ENCODE measurements at regions not wholly inside any gene's neighbourhood (a gene's known extent, or its start where the extent isn't known, plus 50 kb on each side); places are given as distances from the start of the nearest gene placed in this dataset.

GRCh38 chr1:11338284-11338924, 65.4 kb downstream of the UBIAD1 start:
- no peak for DNase-seq

GRCh38 chr1:11339346-11340232, 66.6 kb downstream of the UBIAD1 start:
- DNase-seq, result no peak

- DNase-seq, result no peak
Measured at GRCh38 chr1:11340233-11340632, 67.2 kb downstream of the UBIAD1 start.

- peak; percentile 80 for DNase-seq
Measured at GRCh38 chr1:11341901-11342552, 69.0 kb downstream of the UBIAD1 start.

- peak; percentile 51 for DNase-seq
Measured at GRCh38 chr1:11342621-11343032, 69.6 kb downstream of the UBIAD1 start.

- no peak for DNase-seq
Measured at GRCh38 chr1:11345971-11346715, 73.1 kb downstream of the UBIAD1 start.

- no peak for DNase-seq
Measured at GRCh38 chr1:11350265-11350664, 77.3 kb downstream of the UBIAD1 start.

GRCh38 chr1:11352058-11352715, 79.2 kb downstream of the UBIAD1 start:
- DNase-seq, result no peak

- DNase-seq, result no peak
Measured at GRCh38 chr1:11352816-11353799, 80.1 kb downstream of the UBIAD1 start.

GRCh38 chr1:11354893-11355553, 82.0 kb downstream of the UBIAD1 start:
- DNase-seq, result no peak

- no peak for DNase-seq
Measured at GRCh38 chr1:11355559-11356475, 82.8 kb downstream of the UBIAD1 start.

- no peak for DNase-seq
Measured at GRCh38 chr1:11357276-11357675, 84.3 kb downstream of the UBIAD1 start.

- no peak for DNase-seq
Measured at GRCh38 chr1:11358984-11359383, 86.0 kb downstream of the UBIAD1 start.

GRCh38 chr1:11362547-11363021, 89.6 kb downstream of the UBIAD1 start:
- no peak for DNase-seq

GRCh38 chr1:11364170-11364569, 91.2 kb downstream of the UBIAD1 start:
- DNase-seq, result no peak

- DNase-seq, result no peak
Measured at GRCh38 chr1:11365744-11366387, 92.9 kb downstream of the UBIAD1 start.

- DNase-seq, result no peak
Measured at GRCh38 chr1:11373029-11373894, 100.3 kb downstream of the UBIAD1 start.

Measured in skin of body (tissue), 1 donor.